MCF 10A (cell line): ENCODE measurements at regions not wholly inside any gene's neighbourhood (a gene's known extent, or its start where the extent isn't known, plus 50 kb on each side); places are given as distances from the start of the nearest gene placed in this dataset.

Source experiments
- BruUV-seq: library from RNA; stranded (reverse); fragments of 400-500 nt; replicated peaks from 2 replicates; lab custom pipeline; 2021; lab: Mats Ljungman, UMichigan
- CTCF ChIA-PET: fragments of 300-600 bp; sonication (Branson Sonifier 250); formaldehyde crosslinking; extraction: SDS; loops from one replicate; lab custom pipeline; 2021; ENCODE audit warnings: antibody characterized with exemption, inconsistent platforms; lab: Yijun Ruan, JAX
- POLR2A ChIA-PET: fragments of 300-600, 350-650 bp; sonication (Branson Sonifier 250); formaldehyde crosslinking; extraction: SDS; loops from one replicate; lab custom pipeline; 2020; ENCODE audit warnings: antibody characterized with exemption, inconsistent platforms; lab: Yijun Ruan, JAX
- DNase-seq: peaks from one replicate; pipeline ENCODE4 v3.0.0-alpha.2; 2018; ENCODE audit not compliant: unreplicated experiment
- H3K27ac Mint-ChIP-seq: one replicate; pipeline ENCODE4 v1.8.0; 2022; ENCODE audit warnings: mild to moderate bottlenecking, low read depth, mixed read lengths; ENCODE audit not compliant: unreplicated experiment
- H3K27me3 Mint-ChIP-seq: one replicate; pipeline ENCODE4 v1.8.0; 2022; ENCODE audit warnings: mixed read lengths; ENCODE audit not compliant: insufficient read depth, unreplicated experiment
- H3K36me3 Mint-ChIP-seq: one replicate; pipeline ENCODE4 v1.8.0; 2022; ENCODE audit warnings: mild to moderate bottlenecking, moderate library complexity, mixed read lengths; ENCODE audit not compliant: insufficient read depth, unreplicated experiment
- H3K4me1 Mint-ChIP-seq: one replicate; pipeline ENCODE4 v1.8.0; 2022; ENCODE audit warnings: mixed read lengths; ENCODE audit not compliant: insufficient read depth, unreplicated experiment
- H3K4me3 Mint-ChIP-seq: one replicate; pipeline ENCODE4 v1.8.0; 2022; ENCODE audit warnings: mild to moderate bottlenecking, moderate library complexity, mixed read lengths; ENCODE audit not compliant: unreplicated experiment
- H3K9me3 Mint-ChIP-seq: one replicate; pipeline ENCODE4 v1.8.0; 2022; ENCODE audit warnings: mixed read lengths; ENCODE audit not compliant: unreplicated experiment
- CTCF ChIP-seq: fragments of 200-600 bp; IDR thresholded peaks from one replicate; pipeline ENCODE4 v1.8.0; 2022; ENCODE audit warnings: antibody characterized with exemption, mild to moderate bottlenecking; ENCODE audit not compliant: unreplicated experiment
- intact Hi-C: fragments of 100-400 bp; cut with micrococcal nuclease; formaldehyde crosslinking; loops from 2 replicates; pipeline ENCODE4 v1.14.1; 2022

GRCh38 chr2:164114937-164115336 is 379.1 kb upstream of the FIGN start:
- H3K27ac Mint-ChIP-seq: no peak overlapping the region
- no peak for TF ChIP-seq CTCF
- H3K36me3 Mint-ChIP-seq: no peaks in the 10 kb centered on the region
- H3K4me1 Mint-ChIP-seq: no peaks in the 10 kb centered on the region
- no peak overlapping the region for H3K4me3 Mint-ChIP-seq
- H3K9me3 Mint-ChIP-seq: no peaks in the 10 kb centered on the region
- ChIA-PET POLR2A (no interaction called here), CTCF (interaction anchor here (0.6 kb wide), 1 partner anchor 131 kb away, joined by 5 read pairs; no protein-coding TSS in a partner anchor)
- BruUV-seq: no TSS peak
- no peaks in the 10 kb centered on the region for H3K27me3 Mint-ChIP-seq
- no peak for DNase-seq
- intact Hi-C loops: no loop called here

- BruUV-seq: no TSS peak
- H3K4me3 Mint-ChIP-seq: no peak overlapping the region
These were observed 376.3 kb upstream of the FIGN start for GRCh38 chr2:164112105-164112504.

GRCh38 chr2:164110515-164110914 is 374.7 kb upstream of the FIGN start:
- DNase-seq: no peak
- no peaks in the 10 kb centered on the region for H3K27me3 Mint-ChIP-seq
- no TSS peak for BruUV-seq
- intact Hi-C loops: no loop called here
- POLR2A ChIA-PET: no interaction called here
- TF ChIP-seq CTCF: no peak
- H3K36me3 Mint-ChIP-seq: no peaks in the 10 kb centered on the region
- no peaks in the 10 kb centered on the region for H3K9me3 Mint-ChIP-seq
- no peaks in the 10 kb centered on the region for H3K4me1 Mint-ChIP-seq
- H3K4me3 Mint-ChIP-seq: no peak overlapping the region
- CTCF ChIA-PET: interaction anchor here (0.6 kb wide), 1 partner anchor 255 kb away, joined by 3 read pairs; no protein-coding TSS in a partner anchor
- H3K27ac Mint-ChIP-seq: no peak overlapping the region

More at GRCh38 chr2:164112105-164112504, 376.3 kb upstream of the FIGN start:
- intact Hi-C loops: no loop called here
- H3K9me3 Mint-ChIP-seq: no peaks in the 10 kb centered on the region
- TF ChIP-seq CTCF: no peak
- no peaks in the 10 kb centered on the region for H3K27me3 Mint-ChIP-seq
- no peak for DNase-seq
- H3K4me1 Mint-ChIP-seq: no peaks in the 10 kb centered on the region
- CTCF ChIA-PET: no interaction called here
- no peak overlapping the region for H3K27ac Mint-ChIP-seq
- H3K36me3 Mint-ChIP-seq: no peaks in the 10 kb centered on the region
- POLR2A ChIA-PET: no interaction called here

- H3K4me1 Mint-ChIP-seq: no peaks in the 10 kb centered on the region
- DNase-seq: no peak
- no peak overlapping the region for H3K27ac Mint-ChIP-seq
- CTCF ChIA-PET: no interaction called here
- no peak overlapping the region for H3K4me3 Mint-ChIP-seq
- H3K36me3 Mint-ChIP-seq: no peaks in the 10 kb centered on the region
- no peaks in the 10 kb centered on the region for H3K9me3 Mint-ChIP-seq
- intact Hi-C loops: no loop called here
- no peak for TF ChIP-seq CTCF
- no peaks in the 10 kb centered on the region for H3K27me3 Mint-ChIP-seq
- POLR2A ChIA-PET: interaction anchor here (0.6 kb wide), 1 partner anchor 8 kb away, joined by 4 read pairs; no protein-coding TSS in a partner anchor
- no TSS peak for BruUV-seq
These were observed 373.2 kb upstream of the FIGN start for GRCh38 chr2:164109006-164109405.
